Lower lobe of right lung (tissue), 2 donors: ENCODE measurements at regions not wholly inside any gene's neighbourhood (a gene's known extent, or its start where the extent isn't known, plus 50 kb on each side); places are given as distances from the start of the nearest gene placed in this dataset.

ENCODE experiments used
- ATAC-seq, 2 donors: fragments of 200-7000 bp; cut with Tn5 transposase; one replicate each; pipeline ENCODE4 v1.9.1; 2020 to 2022; ENCODE audit warnings: mild to moderate bottlenecking in 2 of 2, moderate library complexity in 2 of 2
- DNase-seq: peaks from one replicate; pipeline ENCODE4 v3.0.0-alpha.2; 2020
- H3K27ac ChIP-seq: fragments of 200-600 bp; one replicate; pipeline ENCODE4 v1.8.0; 2022
- H3K27me3 ChIP-seq: fragments of 200-600 bp; one replicate; pipeline ENCODE4 v1.8.0; 2022; ENCODE audit warnings: low read depth
- H3K36me3 ChIP-seq: fragments of 200-600 bp; one replicate; pipeline ENCODE4 v1.8.0; 2022; ENCODE audit warnings: mild to moderate bottlenecking
- H3K4me1 ChIP-seq: fragments of 200-600 bp; one replicate; pipeline ENCODE4 v1.8.0; 2022
- H3K4me3 ChIP-seq: fragments of 200-600 bp; one replicate; pipeline ENCODE4 v1.8.0; 2022; ENCODE audit warnings: mild to moderate bottlenecking
- H3K9me3 ChIP-seq: fragments of 200-600 bp; one replicate; pipeline ENCODE4 v1.8.0; 2022
- CTCF ChIP-seq: fragments of 200-600 bp; IDR thresholded peaks from one replicate; pipeline ENCODE4 v1.8.0; 2022; ENCODE audit warnings: antibody characterized with exemption, mild to moderate bottlenecking
- intact Hi-C: fragments of 100-400 bp; cut with DNase I; formaldehyde crosslinking; loops from one replicate; pipeline ENCODE4 v1.11.0; 2022
- donor health status: DM: no; HTN: yes; CAD: no; lungs with severe emphysema.

GRCh38 chr4:7141151-7141834 is 51.0 kb upstream of the SORCS2 start:
- no peaks in the 10 kb centered on the region for H3K4me1 ChIP-seq
- no peak overlapping the region for H3K4me3 ChIP-seq
- TF ChIP-seq CTCF = no peak
- DNase-seq = no peak
- no peaks in the 10 kb centered on the region for H3K9me3 ChIP-seq
- no peak overlapping the region for H3K27ac ChIP-seq
- intact Hi-C loops = no loop called here
- no peaks in the 10 kb centered on the region for H3K36me3 ChIP-seq
- peaks cover 12% of the 10 kb centered on the region for H3K27me3 ChIP-seq
- no peak for ATAC-seq

GRCh38 chr4:7140692-7141069 is 51.7 kb upstream of the SORCS2 start:
- ATAC-seq = no peak
- H3K4me1 ChIP-seq = peaks cover 1% of the 10 kb centered on the region
- no peak overlapping the region for H3K4me3 ChIP-seq
- H3K27ac ChIP-seq = no peak overlapping the region
- H3K9me3 ChIP-seq = no peaks in the 10 kb centered on the region
- TF ChIP-seq CTCF = no peak
- intact Hi-C loops = no loop called here
- peaks cover 12% of the 10 kb centered on the region for H3K27me3 ChIP-seq
- no peaks in the 10 kb centered on the region for H3K36me3 ChIP-seq
- no peak for DNase-seq

GRCh38 chr4:7140062-7140691 is 52.2 kb upstream of the SORCS2 start:
- Histone ChIP-seq H3K36me3 (no peaks in the 10 kb centered on the region), H3K27me3 (peaks cover 8% of the 10 kb centered on the region), H3K27ac (no peak overlapping the region), H3K9me3 (no peaks in the 10 kb centered on the region), H3K4me1 (peaks cover 6% of the 10 kb centered on the region), H3K4me3 (no peak overlapping the region)
- DNase-seq = no peak
- intact Hi-C loops = no loop called here
- no peak for ATAC-seq
- TF ChIP-seq CTCF = no peak

- Histone ChIP-seq H3K27me3 (peaks cover 5% of the 10 kb centered on the region), H3K36me3 (no peaks in the 10 kb centered on the region), H3K9me3 (no peaks in the 10 kb centered on the region), H3K4me1 (peaks cover 13% of the 10 kb centered on the region), H3K27ac (no peak overlapping the region), H3K4me3 (no peak overlapping the region)
- no peak for DNase-seq
- ATAC-seq = no peak
- no peak for TF ChIP-seq CTCF
- intact Hi-C loops = no loop called here
Observed at GRCh38 chr4:7139167-7139982, 53.0 kb upstream of the SORCS2 start.

GRCh38 chr4:7138223-7139166 is 53.8 kb upstream of the SORCS2 start:
- Histone ChIP-seq H3K27me3 (peaks cover 5% of the 10 kb centered on the region), H3K9me3 (no peaks in the 10 kb centered on the region), H3K4me1 (peaks cover 15% of the 10 kb centered on the region), H3K27ac (no peak overlapping the region), H3K36me3 (no peaks in the 10 kb centered on the region), H3K4me3 (no peak overlapping the region)
- TF ChIP-seq CTCF = no peak
- no peak for ATAC-seq
- no peak for DNase-seq
- intact Hi-C loops = no loop called here
